SU-DHL-6 (cell line): ENCODE measurements at regions not wholly inside any gene's neighbourhood (a gene's known extent, or its start where the extent isn't known, plus 50 kb on each side); places are given as distances from the start of the nearest gene placed in this dataset.
A peak's percentile ranks its signal among the peaks of the same experiment; 100 is the strongest.

ENCODE experiments used
- CTCF ChIP-seq: fragments of 200-600 bp; sonication (generic); IDR thresholded peaks from one replicate; pipeline ENCODE4 v1.5.1; 2017; ENCODE audit warnings: antibody characterized with exemption, mild to moderate bottlenecking, low read length, moderate library complexity; ENCODE audit not compliant: insufficient read depth, poor library complexity, severe bottlenecking
- EZH2phosphoT487 ChIP-seq: fragments of 200-600 bp; sonication (generic), shearing (Covaris generic); conservative IDR thresholded peaks from 2 replicates; pipeline ENCODE4 v1.6.1; 2018; ENCODE audit warnings: mild to moderate bottlenecking, antibody characterized with exemption, low read length, moderate library complexity, mixed read lengths

- peak; percentile 49 for TF ChIP-seq CTCF
- no peak for TF ChIP-seq EZH2phosphoT487
These were observed 258.4 kb upstream of the SFSWAP start for GRCh38 chr12:131452444-131452860.
